ENCODE measurements at regions not wholly inside any gene's neighbourhood (a gene's known extent, or its start where the extent isn't known, plus 50 kb on each side); places are given as distances from the start of the nearest gene placed in this dataset.
"Not testable (repeated sequence)": the region's sequence is repeated elsewhere in the genome, so short reads cannot be mapped to it uniquely, and the experiment has no call there.

- no peak for FAIRE-seq
- DNase-seq (ENCODE audit: insufficient read length, low spot score) = no peak
These were observed 307.9 kb upstream of the ZFP42 start for GRCh38 chr4:187687697-187688096.

- DNase-seq (ENCODE audit: insufficient read length, low spot score) (no peak), FAIRE-seq (no peak)
These were observed 302.9 kb upstream of the ZFP42 start for GRCh38 chr4:187692626-187693025.

- DNase-seq (ENCODE audit: insufficient read length, low spot score); FAIRE-seq: not testable (repeated sequence)
These were observed 300.0 kb upstream of the ZFP42 start for GRCh38 chr4:187695531-187695930.

GRCh38 chr4:187711586-187711985 is 284.0 kb upstream of the ZFP42 start:
- no peak for FAIRE-seq

GRCh38 chr4:187714957-187715356 is 280.6 kb upstream of the ZFP42 start:
- FAIRE-seq = no peak
- DNase-seq (ENCODE audit: insufficient read length, low spot score) = no peak

More at GRCh38 chr4:187711586-187711985, 284.0 kb upstream of the ZFP42 start:
- DNase-seq (ENCODE audit: insufficient read length, low spot score) = no peak

GRCh38 chr4:187715466-187715865 is 280.1 kb upstream of the ZFP42 start:
- DNase-seq (ENCODE audit: insufficient read length, low spot score) = no peak
- FAIRE-seq = no peak

- no peak for DNase-seq (ENCODE audit: insufficient read length, low spot score)
- no peak for FAIRE-seq
These were observed 271.1 kb upstream of the ZFP42 start for GRCh38 chr4:187724456-187724855.

GRCh38 chr4:187726485-187726884 is 269.1 kb upstream of the ZFP42 start:
- FAIRE-seq (no peak), DNase-seq (ENCODE audit: insufficient read length, low spot score) (no peak)

GRCh38 chr4:187732524-187732923 is 263.0 kb upstream of the ZFP42 start:
- no peak for FAIRE-seq

GRCh38 chr4:187739771-187740170 is 255.8 kb upstream of the ZFP42 start:
- no peak for FAIRE-seq
- DNase-seq (ENCODE audit: insufficient read length, low spot score) = no peak

More at GRCh38 chr4:187732524-187732923, 263.0 kb upstream of the ZFP42 start:
- DNase-seq (ENCODE audit: insufficient read length, low spot score) = no peak

GRCh38 chr4:187744911-187745310 is 250.7 kb upstream of the ZFP42 start:
- FAIRE-seq (no peak), DNase-seq (ENCODE audit: insufficient read length, low spot score) (no peak)

- not testable (repeated sequence) for DNase-seq (ENCODE audit: insufficient read length, low spot score); FAIRE-seq
These were observed 244.9 kb upstream of the ZFP42 start for GRCh38 chr4:187750652-187751051.

- no peak for FAIRE-seq
- no peak for DNase-seq (ENCODE audit: insufficient read length, low spot score)
These were observed 228.4 kb upstream of the ZFP42 start for GRCh38 chr4:187767158-187767557.

GRCh38 chr4:187767687-187768086 is 227.9 kb upstream of the ZFP42 start:
- no peak for FAIRE-seq
- no peak for DNase-seq (ENCODE audit: insufficient read length, low spot score)

GRCh38 chr4:187770345-187770744 is 225.2 kb upstream of the ZFP42 start:
- FAIRE-seq = no peak
- DNase-seq (ENCODE audit: insufficient read length, low spot score) = no peak

GRCh38 chr4:187777954-187778353 is 217.6 kb upstream of the ZFP42 start:
- FAIRE-seq (no peak), DNase-seq (ENCODE audit: insufficient read length, low spot score) (no peak)

- FAIRE-seq (no peak), DNase-seq (ENCODE audit: insufficient read length, low spot score) (no peak)
These were observed 215.5 kb upstream of the ZFP42 start for GRCh38 chr4:187780070-187780469.

GRCh38 chr4:187782286-187782824 is 213.2 kb upstream of the ZFP42 start:
- DNase-seq (ENCODE audit: insufficient read length, low spot score) (no peak), FAIRE-seq (no peak)

GRCh38 chr4:187786190-187786589 is 209.4 kb upstream of the ZFP42 start:
- FAIRE-seq (no peak), DNase-seq (ENCODE audit: insufficient read length, low spot score) (no peak)

GRCh38 chr4:187789078-187789477 is 206.5 kb upstream of the ZFP42 start:
- DNase-seq (ENCODE audit: insufficient read length, low spot score) (no peak), FAIRE-seq (no peak)

GRCh38 chr4:187795737-187796136 is 199.8 kb upstream of the ZFP42 start:
- no peak for DNase-seq (ENCODE audit: insufficient read length, low spot score)
- FAIRE-seq = no peak

GRCh38 chr4:187798385-187798784 is 197.2 kb upstream of the ZFP42 start:
- FAIRE-seq (no peak), DNase-seq (ENCODE audit: insufficient read length, low spot score) (no peak)

GRCh38 chr4:187799735-187800134 is 195.8 kb upstream of the ZFP42 start:
- DNase-seq (ENCODE audit: insufficient read length, low spot score) (no peak), FAIRE-seq (no peak)

Measured in HTR-8/SVneo (cell line).